Upper lobe of left lung (tissue), 4 donors: ENCODE measurements at regions not wholly inside any gene's neighbourhood (a gene's known extent, or its start where the extent isn't known, plus 50 kb on each side); places are given as distances from the start of the nearest gene placed in this dataset.

Experiments
- CTCF ChIP-seq, 6 experiments: fragments of 450-650 bp in 4 of 6; fragments of 200-600 bp in 2 of 6; sonication (generic) in 2 of 6; IDR thresholded peaks; one replicate each; pipeline ENCODE4 v1.5.1; 2016 to 2019; ENCODE audit warnings: antibody characterized with exemption in 6 of 6
- POLR2AphosphoS5 ChIP-seq, 2 donors: sonication (generic); formaldehyde crosslinking; IDR thresholded peaks; one replicate each; pipeline ENCODE4 v1.5.1; 2017; ENCODE audit warnings: antibody characterized with exemption in 2 of 2

GRCh38 chr14:98114946-98115345, 1157.1 kb downstream of the BCL11B start:
- TF ChIP-seq CTCF (IDR thresholded peaks at IDR 0.05): no peak
- no peak for TF ChIP-seq POLR2AphosphoS5 (IDR thresholded peaks at IDR 0.05)
